ENCODE measurements at regions not wholly inside any gene's neighbourhood (a gene's known extent, or its start where the extent isn't known, plus 50 kb on each side); places are given as distances from the start of the nearest gene placed in this dataset.

DNA sequence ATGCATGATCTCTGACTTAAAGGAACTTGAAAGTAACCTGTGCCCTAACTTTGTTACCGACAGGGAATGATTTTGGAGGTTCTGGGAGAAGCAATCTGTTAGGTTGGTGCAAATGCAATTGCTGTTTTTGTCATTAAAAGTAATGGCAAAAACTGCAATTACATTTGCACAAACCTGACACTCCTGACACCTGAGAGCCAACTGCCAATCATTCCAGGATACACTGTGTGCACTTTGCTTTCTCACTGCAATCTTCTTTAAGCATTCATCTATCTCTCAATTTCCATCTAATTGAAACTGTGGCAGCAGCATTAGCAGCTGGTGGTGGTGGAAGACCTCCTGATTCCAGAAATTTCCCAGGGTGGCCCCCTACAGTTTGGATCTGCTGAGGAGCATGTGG, 87.6 kb upstream of the CYP1B1 start:
- Histone ChIP-seq H3K4me3 (ENCODE audit: low read length) (no peak overlapping the region), H3K36me3 (ENCODE audit: control insufficient read depth, insufficient read depth, low read length) (no peaks in the 10 kb centered on the region), H3K9me3 (replicated peaks; ENCODE audit: control insufficient read depth, low read depth, low read length) (no peaks in the 10 kb centered on the region), H3K27ac (ENCODE audit: low read length) (no peak overlapping the region), H3K27me3 (ENCODE audit: control insufficient read depth, insufficient read depth, low read length) (no peaks in the 10 kb centered on the region), H3K4me1 (ENCODE audit: control insufficient read depth, insufficient read depth, low read length) (peaks cover 10% of the 10 kb centered on the region)
- DNase-seq: no peak
- WGBS (ENCODE audit: insufficient coverage): 38% methylated on average over 1 of the region's 1 CpG

DNA sequence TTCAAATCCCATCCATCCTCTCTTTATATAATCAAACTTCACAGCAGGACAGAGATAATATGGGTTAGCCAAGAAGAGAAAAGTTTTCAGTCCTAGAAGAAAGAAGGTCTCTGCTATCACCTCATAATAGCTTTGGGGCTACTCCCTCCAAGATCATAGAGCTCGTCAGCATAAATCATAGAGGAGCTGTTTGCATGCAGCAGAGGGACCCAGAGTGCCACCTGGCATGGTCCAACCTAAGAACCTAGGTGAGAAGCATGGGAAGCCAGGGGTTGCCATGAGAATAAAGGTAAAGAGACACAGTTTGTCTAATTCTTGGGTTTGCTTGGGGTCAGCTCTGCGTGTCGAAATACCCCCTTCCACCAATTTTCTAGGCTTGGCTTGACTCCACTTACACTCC, 87.1 kb upstream of the CYP1B1 start:
- Histone ChIP-seq H3K27ac (ENCODE audit: low read length) (no peak overlapping the region), H3K9me3 (replicated peaks; ENCODE audit: control insufficient read depth, low read depth, low read length) (no peaks in the 10 kb centered on the region), H3K4me3 (ENCODE audit: low read length) (no peak overlapping the region), H3K4me1 (ENCODE audit: control insufficient read depth, insufficient read depth, low read length) (peaks cover 13% of the 10 kb centered on the region), H3K36me3 (ENCODE audit: control insufficient read depth, insufficient read depth, low read length) (no peaks in the 10 kb centered on the region), H3K27me3 (ENCODE audit: control insufficient read depth, insufficient read depth, low read length) (no peaks in the 10 kb centered on the region)
- WGBS (ENCODE audit: insufficient coverage): no CpG with 5 or more reads among the region's 3 CpGs
- no peak for DNase-seq

DNA sequence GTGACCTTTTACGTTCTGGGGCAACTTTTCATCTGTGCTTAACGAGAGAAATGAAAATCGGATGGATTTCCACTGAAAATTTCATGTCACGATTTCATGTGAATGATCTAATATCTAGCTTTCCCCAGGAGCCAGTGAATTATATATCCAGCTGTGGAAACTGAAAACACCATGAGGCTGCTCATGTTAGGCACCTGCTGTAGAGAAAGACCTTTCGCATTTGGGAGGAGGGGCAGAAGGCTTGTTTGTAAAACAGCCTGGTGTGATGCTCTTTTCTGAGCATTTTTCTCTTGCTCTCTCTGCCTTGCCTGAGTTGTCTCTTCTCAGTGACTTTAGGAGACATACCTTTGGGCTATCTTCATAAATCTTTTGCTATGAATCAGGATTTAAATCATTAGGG, 84.6 kb upstream of the CYP1B1 start:
- no peak overlapping the region for H3K27ac ChIP-seq (ENCODE audit: low read length)
- no peaks in the 10 kb centered on the region for H3K36me3 ChIP-seq (ENCODE audit: control insufficient read depth, insufficient read depth, low read length)
- peak; percentile 59 for DNase-seq
- H3K9me3 ChIP-seq (replicated peaks; ENCODE audit: control insufficient read depth, low read depth, low read length): no peaks in the 10 kb centered on the region
- no peak overlapping the region for H3K4me3 ChIP-seq (ENCODE audit: low read length)
- peaks cover 13% of the 10 kb centered on the region for H3K4me1 ChIP-seq (ENCODE audit: control insufficient read depth, insufficient read depth, low read length)
- WGBS (ENCODE audit: insufficient coverage): 38% methylated on average over 5 of the region's 5 CpGs
- no peaks in the 10 kb centered on the region for H3K27me3 ChIP-seq (ENCODE audit: control insufficient read depth, insufficient read depth, low read length)

DNA sequence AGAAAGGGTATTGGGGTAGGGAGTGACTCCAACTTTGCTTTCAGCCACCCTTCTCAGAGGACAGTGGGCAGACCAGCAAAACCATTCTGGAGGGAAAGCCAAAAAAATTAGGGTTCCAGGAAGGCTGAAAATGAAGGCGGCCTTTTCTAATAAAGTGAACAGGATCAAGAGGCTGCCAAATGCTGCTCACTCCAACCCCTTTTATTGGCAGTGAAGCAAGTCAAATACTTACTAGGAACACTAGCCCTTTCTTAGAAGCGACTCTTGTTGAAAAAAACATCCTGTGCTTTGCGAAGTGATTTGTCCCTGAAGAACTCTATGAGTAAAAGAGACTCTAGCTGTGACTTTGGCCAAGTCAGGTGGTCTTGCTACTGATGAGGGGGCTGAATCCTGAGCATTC, 83.6 kb upstream of the CYP1B1 start:
- Histone ChIP-seq H3K27me3 (ENCODE audit: control insufficient read depth, insufficient read depth, low read length) (no peaks in the 10 kb centered on the region), H3K4me1 (ENCODE audit: control insufficient read depth, insufficient read depth, low read length) (peaks cover 13% of the 10 kb centered on the region), H3K9me3 (replicated peaks; ENCODE audit: control insufficient read depth, low read depth, low read length) (no peaks in the 10 kb centered on the region), H3K4me3 (ENCODE audit: low read length) (no peak overlapping the region), H3K27ac (ENCODE audit: low read length) (peak overlapping the region; percentile 61), H3K36me3 (ENCODE audit: control insufficient read depth, insufficient read depth, low read length) (no peaks in the 10 kb centered on the region)
- peak; percentile 89 for DNase-seq
- WGBS (ENCODE audit: insufficient coverage): 0% methylated on average over 2 of the region's 3 CpGs

DNA sequence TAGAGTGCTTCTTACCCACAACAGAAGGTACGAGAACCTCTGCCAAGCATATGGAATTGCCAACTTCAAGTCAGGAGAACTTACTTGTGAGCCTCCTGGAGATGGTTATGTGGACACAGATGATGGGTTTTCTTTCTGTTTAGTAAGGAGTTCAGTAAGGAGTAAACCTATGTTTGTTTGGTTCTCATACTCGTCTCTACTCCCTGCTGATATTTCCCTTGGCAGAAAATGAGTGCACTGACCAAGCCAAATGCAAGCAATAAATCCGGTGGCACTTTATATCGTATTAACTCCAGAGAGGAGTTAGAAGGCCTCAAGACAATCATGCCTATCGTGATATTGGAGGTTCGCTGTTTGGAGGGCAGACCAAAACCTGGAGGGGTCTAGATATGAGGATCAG, 83.2 kb upstream of the CYP1B1 start:
- peak overlapping the region; percentile 11 for H3K27ac ChIP-seq (ENCODE audit: low read length)
- no peaks in the 10 kb centered on the region for H3K36me3 ChIP-seq (ENCODE audit: control insufficient read depth, insufficient read depth, low read length)
- H3K4me3 ChIP-seq (ENCODE audit: low read length): no peak overlapping the region
- WGBS (ENCODE audit: insufficient coverage): 46% methylated on average over 5 of the region's 6 CpGs
- DNase-seq: no peak
- H3K27me3 ChIP-seq (ENCODE audit: control insufficient read depth, insufficient read depth, low read length): no peaks in the 10 kb centered on the region
- H3K4me1 ChIP-seq (ENCODE audit: control insufficient read depth, insufficient read depth, low read length): peaks cover 13% of the 10 kb centered on the region
- no peaks in the 10 kb centered on the region for H3K9me3 ChIP-seq (replicated peaks; ENCODE audit: control insufficient read depth, low read depth, low read length)

DNA sequence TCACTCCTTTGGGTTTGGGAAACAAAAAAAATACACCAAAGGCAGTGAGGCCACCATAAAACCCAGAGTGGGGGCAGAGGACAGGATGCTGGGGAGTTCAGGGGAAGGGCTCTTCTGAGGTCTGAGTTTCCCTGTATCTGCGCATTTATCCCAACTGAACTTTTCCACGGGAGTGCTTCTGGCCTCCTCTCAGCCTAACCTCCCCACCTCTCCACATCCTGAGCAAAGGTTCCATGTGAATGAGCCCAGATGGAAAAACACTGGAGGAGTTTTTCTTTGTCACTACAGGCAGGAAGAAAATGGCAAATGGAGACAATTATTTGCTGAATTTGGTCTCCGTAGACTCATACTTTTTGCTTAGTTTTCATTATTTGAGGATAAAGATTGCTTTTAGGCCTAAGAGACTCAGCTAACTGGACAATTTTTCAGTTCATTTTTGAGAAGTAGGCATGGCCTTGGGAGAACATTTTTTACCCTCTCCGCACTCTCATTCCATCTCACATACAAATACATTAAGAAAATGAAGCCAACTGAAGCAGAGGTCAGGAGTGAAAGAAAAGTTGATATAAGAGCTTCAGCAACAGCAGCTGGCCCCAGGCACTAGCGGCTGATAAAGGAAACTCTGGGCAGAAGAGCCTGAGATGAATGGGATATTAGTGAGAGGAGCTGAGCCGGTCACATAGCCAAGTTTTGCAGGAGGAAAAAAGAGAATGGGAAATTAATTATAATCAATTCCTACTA, 82.6 kb upstream of the CYP1B1 start:
- DNase-seq: peak; percentile 62
- Histone ChIP-seq H3K4me1 (ENCODE audit: control insufficient read depth, insufficient read depth, low read length) (peaks cover 13% of the 10 kb centered on the region), H3K9me3 (replicated peaks; ENCODE audit: control insufficient read depth, low read depth, low read length) (no peaks in the 10 kb centered on the region), H3K27ac (ENCODE audit: low read length) (peak overlapping the region; percentile 58), H3K27me3 (ENCODE audit: control insufficient read depth, insufficient read depth, low read length) (no peaks in the 10 kb centered on the region), H3K4me3 (ENCODE audit: low read length) (no peak overlapping the region), H3K36me3 (ENCODE audit: control insufficient read depth, insufficient read depth, low read length) (no peaks in the 10 kb centered on the region)
- WGBS (ENCODE audit: insufficient coverage): no CpG with 5 or more reads among the region's 6 CpGs

DNA sequence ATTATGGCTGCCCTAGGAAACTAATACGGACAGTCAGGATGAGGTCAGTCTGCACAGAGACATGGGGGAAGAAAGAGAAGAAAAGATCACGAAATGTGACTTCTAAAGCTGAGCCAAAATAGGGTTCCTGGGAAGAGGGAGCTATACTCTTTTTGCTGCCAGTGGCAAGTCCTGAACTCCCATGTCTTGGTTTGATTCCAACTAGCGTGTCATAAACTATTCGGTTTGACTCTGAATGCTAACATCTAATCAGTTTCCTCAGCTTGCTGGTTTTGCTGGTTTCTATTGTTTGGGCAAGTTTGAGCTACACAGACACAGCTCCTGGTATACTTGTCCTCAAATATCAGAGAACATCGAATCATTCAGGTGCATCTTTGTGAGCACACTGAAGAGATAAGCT, 80.5 kb upstream of the CYP1B1 start:
- 69% methylated on average over 4 of the region's 5 CpGs for WGBS (ENCODE audit: insufficient coverage)
- DNase-seq: no peak
- peaks cover 13% of the 10 kb centered on the region for H3K4me1 ChIP-seq (ENCODE audit: control insufficient read depth, insufficient read depth, low read length)
- no peaks in the 10 kb centered on the region for H3K36me3 ChIP-seq (ENCODE audit: control insufficient read depth, insufficient read depth, low read length)
- H3K4me3 ChIP-seq (ENCODE audit: low read length): no peak overlapping the region
- no peaks in the 10 kb centered on the region for H3K9me3 ChIP-seq (replicated peaks; ENCODE audit: control insufficient read depth, low read depth, low read length)
- H3K27ac ChIP-seq (ENCODE audit: low read length): no peak overlapping the region
- H3K27me3 ChIP-seq (ENCODE audit: control insufficient read depth, insufficient read depth, low read length): no peaks in the 10 kb centered on the region

DNA sequence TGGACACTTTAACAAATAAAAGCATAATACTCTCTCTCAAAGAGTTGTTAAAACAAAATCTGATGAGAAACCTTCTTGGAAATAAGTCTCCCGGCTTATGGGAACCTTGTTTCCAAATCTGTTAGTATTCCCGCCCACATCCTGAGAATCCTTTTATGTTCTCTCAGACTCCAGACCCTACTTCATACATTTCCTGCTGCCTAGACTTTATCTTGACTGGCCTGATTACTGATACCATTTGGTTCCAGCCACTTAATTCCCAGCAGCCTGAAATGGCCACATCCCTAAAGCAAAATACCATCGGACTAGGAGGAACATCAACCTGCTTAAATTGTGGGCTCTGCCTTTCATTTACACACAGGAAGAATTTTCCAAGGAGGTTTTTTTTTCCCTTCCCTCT, 79.1 kb upstream of the CYP1B1 start:
- Histone ChIP-seq H3K4me3 (ENCODE audit: low read length) (no peak overlapping the region), H3K9me3 (replicated peaks; ENCODE audit: control insufficient read depth, low read depth, low read length) (no peaks in the 10 kb centered on the region), H3K36me3 (ENCODE audit: control insufficient read depth, insufficient read depth, low read length) (no peaks in the 10 kb centered on the region), H3K4me1 (ENCODE audit: control insufficient read depth, insufficient read depth, low read length) (peaks cover 13% of the 10 kb centered on the region), H3K27ac (ENCODE audit: low read length) (no peak overlapping the region), H3K27me3 (ENCODE audit: control insufficient read depth, insufficient read depth, low read length) (no peaks in the 10 kb centered on the region)
- 90% methylated on average over 2 of the region's 3 CpGs for WGBS (ENCODE audit: insufficient coverage)
- no peak for DNase-seq

DNA sequence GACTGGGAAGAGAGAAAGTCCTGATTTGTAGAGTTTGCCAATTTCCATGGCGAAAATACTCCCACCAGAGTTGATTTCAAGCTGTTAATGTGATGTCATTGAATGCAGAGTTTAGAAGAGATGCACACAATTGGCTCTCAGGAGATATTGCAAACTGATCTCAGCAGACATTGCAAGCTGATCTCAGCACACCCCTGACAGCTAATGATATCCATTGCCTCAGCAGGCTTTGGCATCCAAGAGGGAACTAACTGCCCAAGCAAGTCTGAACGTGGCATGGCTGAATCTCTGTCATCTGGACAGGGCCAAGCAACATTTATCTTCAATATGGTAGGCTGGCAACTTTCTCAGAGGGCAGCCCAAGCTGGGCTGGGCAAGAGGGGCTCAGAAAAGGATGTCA, 78.4 kb upstream of the CYP1B1 start:
- no peak for DNase-seq
- 37% methylated on average over 2 of the region's 2 CpGs for WGBS (ENCODE audit: insufficient coverage)
- Histone ChIP-seq H3K9me3 (replicated peaks; ENCODE audit: control insufficient read depth, low read depth, low read length) (no peaks in the 10 kb centered on the region), H3K4me3 (ENCODE audit: low read length) (no peak overlapping the region), H3K36me3 (ENCODE audit: control insufficient read depth, insufficient read depth, low read length) (no peaks in the 10 kb centered on the region), H3K4me1 (ENCODE audit: control insufficient read depth, insufficient read depth, low read length) (peaks cover 8% of the 10 kb centered on the region), H3K27ac (ENCODE audit: low read length) (no peak overlapping the region), H3K27me3 (ENCODE audit: control insufficient read depth, insufficient read depth, low read length) (no peaks in the 10 kb centered on the region)

DNA sequence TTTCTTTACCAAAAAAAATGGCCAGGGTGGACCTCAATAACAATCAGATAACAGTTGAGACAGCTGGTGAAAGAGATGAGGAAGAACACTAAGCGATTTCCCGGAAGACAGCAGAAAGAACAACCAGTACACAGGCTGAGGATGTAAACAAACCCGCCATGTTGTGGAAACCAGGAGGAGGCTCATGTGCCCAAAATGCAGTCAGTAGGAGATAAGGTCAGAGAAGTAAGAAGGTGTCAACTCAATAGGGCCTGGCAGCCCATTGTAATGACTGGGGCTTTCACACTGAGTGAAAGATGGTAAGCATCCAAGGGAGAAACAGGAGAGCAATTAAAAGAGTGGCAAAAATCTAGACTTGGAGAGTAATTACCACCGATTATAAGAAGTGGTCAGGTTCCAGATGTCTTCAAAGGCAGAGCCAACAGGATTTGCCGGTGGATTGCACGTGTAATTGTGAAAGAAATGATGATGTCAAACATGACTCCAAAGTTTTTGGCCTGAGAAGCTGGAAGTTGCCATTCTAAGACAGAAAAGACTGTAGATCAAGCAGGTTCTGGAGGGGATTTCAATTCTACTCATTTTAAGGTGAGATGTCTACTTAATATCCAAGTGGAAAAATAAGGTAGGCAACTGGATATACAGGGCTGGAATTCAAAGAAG, 77.7 kb upstream of the CYP1B1 start:
- Histone ChIP-seq H3K4me3 (ENCODE audit: low read length) (no peak overlapping the region), H3K36me3 (ENCODE audit: control insufficient read depth, insufficient read depth, low read length) (no peaks in the 10 kb centered on the region), H3K9me3 (replicated peaks; ENCODE audit: control insufficient read depth, low read depth, low read length) (no peaks in the 10 kb centered on the region), H3K27ac (ENCODE audit: low read length) (no peak overlapping the region), H3K27me3 (ENCODE audit: control insufficient read depth, insufficient read depth, low read length) (no peaks in the 10 kb centered on the region), H3K4me1 (ENCODE audit: control insufficient read depth, insufficient read depth, low read length) (peaks cover 3% of the 10 kb centered on the region)
- 88% methylated on average over 6 of the region's 6 CpGs for WGBS (ENCODE audit: insufficient coverage)
- no peak for DNase-seq
